NOMO-1 (cell line): ENCODE measurements at regions not wholly inside any gene's neighbourhood (a gene's known extent, or its start where the extent isn't known, plus 50 kb on each side); places are given as distances from the start of the nearest gene placed in this dataset.
"Not testable (repeated sequence)": the region's sequence is repeated elsewhere in the genome, so short reads cannot be mapped to it uniquely, and the experiment has no call there.

Experiments used
- DNase-seq, 2 experiments: peaks; one replicate each; lab custom pipeline; 2025; ENCODE audit not compliant: unreplicated experiment in 2 of 2; lab: John Stamatoyannopoulos, UW

DNA sequence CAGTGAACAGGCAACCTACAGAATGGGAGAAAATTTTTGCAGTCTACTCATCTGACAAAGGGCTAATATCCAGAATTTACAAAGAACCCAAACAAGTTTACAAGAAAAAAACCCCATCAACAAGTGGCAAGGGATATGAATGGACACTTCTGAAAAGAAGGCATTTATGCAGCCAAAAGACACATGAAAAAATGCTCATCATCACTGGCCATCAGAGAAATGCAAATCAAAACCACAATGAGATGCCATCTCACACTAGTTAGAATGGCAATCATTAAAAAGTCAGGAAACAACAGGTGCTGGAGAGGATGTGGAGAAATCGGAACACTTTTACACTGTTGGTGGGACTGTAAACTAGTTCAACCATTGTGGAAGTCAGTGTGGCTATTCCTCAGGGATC lies 80.3 kb downstream of the ZNF474 start:
- DNase-seq: not testable (repeated sequence)

DNA sequence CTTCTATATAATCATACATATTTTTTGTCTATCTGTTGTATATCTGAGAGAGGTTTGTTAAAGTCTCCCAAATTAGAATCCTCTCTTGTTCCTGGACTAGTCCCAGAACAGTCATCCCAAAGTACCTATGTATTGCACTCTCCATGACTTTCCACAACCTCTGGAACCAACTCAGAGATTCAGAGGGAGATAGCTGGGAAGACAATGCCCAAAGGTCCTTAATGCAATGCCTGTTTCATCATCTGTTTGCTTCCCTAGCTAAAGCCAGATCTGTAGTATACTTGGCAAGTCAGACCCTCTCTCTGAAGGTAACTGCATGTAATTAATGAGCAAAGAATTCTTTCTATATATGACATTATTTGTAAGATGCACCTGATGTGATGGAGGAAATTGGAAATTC lies 89.4 kb downstream of the ZNF474 start:
- DNase-seq: no peak

DNA sequence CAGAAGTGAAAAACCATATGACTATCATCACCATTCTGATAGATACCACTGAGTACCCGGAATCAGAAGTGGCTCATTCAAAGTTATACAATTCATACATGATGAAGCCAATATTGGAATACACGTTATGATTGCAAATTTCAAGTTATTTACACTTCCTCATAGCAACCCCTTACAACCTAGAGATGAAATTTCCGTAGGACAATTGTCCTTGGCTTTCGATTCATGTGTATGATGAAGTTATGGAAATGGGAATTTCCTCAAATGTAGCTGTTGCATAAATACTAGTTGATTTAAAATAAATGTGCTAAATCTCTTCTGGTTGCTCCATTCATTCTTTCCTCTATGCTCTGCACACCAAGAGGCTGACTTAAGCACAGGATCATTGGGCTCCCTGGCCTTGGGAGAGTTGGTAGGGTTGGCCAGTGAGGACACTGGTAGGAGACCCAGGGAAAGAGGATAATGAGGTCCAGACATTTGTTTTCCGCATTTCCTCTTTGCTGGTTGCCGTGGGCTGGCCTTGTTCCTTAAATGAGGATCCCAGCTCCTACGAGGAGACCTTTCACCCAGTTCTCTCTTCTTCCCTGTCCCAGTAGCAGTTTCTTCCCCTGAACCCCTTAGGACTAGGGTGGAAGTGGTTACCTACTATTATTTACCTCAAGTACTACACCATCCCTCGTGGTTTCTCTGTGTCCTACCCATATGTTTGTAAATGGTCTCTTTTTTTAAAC lies 90.3 kb downstream of the ZNF474 start:
- no peak for DNase-seq

DNA sequence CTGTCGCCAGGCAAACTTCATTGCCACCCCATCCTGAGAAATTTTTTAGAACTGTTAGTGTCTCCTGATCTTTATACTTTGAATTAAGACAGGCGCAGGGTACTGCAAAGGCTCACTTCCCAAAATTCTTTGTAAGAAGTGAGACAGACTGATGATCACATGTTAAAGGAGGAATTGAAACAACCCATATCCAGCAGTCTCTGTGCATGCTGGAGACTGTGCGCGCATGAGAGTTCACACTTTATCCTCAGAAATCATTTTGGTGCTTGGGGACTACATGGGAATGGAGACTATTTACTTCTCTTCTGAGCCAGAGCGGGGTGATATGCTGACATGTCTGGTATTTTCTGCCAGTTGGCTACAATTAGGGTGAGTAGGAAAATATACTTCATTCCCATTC lies 91.2 kb downstream of the ZNF474 start:
- DNase-seq: peak; percentile 33 to 69

DNA sequence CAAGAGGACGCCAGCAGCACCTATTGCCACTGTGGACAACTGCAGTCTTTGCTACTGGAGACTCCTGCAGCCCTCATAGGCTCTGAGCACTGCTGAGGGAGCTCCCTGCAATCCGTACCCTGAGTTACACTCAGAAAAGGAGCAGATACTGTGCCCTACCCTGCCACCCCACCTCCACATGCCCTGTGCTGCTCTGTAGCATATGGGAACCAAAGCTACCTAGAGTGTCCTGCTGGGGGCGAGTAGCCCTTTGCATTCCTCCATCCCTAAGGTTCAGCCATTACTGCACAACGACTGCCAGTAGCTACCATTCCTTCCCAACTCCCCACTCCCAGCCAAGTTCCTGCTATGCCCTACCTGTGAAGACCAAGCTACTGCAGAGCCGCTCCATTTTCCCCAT lies 90.2 kb upstream of the SNCAIP start:
- no peak for DNase-seq

DNA sequence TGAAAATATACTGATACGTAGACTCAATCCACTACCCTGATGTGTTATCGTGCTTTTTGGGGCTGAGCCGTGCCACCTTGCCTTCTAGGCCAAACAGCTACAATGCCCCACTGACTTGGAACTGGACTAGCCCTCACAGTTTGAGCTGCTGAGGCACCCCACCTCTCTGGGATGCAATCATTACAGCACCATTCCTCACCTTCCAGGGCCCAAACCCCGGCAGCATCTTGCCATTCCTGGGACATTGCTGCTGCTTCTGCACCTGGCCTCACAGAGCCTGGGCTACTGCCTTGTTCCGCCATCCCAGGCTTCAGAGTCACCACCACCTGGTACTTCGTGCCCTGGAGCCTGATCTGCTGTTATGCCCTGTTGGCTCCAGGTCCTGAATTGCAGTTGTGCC lies 89.5 kb upstream of the SNCAIP start:
- no peak for DNase-seq

DNA sequence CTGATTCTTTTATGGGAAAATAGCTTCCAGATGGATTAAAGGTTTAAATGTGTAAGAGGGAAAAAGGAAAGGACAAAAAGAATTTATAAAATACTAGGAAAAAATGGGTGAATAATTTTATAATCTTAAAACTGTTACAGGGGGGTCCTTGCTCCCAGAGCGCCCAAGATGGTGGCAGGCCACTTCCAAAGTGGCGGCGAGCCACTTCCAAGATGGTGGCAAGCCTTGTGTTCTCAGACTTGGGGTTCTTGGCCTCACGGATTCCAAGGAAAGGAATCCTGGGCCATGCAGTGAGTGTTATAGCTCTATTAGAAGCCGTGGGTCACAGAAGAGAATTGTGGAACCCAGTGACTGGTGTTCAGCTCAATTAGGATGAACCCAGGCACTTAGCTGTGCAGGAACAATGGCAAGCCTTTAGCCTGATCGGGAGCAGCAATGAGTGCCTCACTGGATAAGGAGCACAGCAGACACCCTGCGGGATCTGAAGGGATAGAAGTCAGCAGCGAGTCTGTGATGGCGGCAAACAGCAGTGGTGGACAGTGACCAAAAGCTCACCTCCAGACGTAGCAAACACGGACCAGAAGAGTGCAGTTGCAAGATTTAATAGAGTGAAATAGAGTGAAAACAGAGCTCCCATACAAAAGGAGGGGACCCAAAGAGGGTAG lies 83.2 kb upstream of the SNCAIP start:
- no peak for DNase-seq

DNA sequence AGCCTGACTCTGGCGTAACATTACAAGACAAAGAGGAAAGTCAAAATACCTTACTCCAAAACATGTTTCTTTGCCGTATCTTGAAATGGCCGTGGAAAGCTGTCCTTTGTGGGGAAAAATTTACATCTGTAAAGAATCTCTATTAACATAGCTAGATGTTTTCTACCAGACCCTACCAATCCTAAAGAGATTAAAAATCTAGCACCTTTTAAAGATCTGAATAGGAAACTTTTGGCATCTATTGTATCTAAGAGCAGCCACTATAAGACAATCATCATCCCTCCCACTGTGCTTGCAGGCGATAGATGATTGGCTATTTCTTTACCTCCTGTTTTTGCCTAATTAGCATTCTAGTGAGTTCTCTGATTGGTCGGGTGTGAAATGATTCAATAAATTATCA lies 82.5 kb upstream of the SNCAIP start:
- DNase-seq: no peak

DNA sequence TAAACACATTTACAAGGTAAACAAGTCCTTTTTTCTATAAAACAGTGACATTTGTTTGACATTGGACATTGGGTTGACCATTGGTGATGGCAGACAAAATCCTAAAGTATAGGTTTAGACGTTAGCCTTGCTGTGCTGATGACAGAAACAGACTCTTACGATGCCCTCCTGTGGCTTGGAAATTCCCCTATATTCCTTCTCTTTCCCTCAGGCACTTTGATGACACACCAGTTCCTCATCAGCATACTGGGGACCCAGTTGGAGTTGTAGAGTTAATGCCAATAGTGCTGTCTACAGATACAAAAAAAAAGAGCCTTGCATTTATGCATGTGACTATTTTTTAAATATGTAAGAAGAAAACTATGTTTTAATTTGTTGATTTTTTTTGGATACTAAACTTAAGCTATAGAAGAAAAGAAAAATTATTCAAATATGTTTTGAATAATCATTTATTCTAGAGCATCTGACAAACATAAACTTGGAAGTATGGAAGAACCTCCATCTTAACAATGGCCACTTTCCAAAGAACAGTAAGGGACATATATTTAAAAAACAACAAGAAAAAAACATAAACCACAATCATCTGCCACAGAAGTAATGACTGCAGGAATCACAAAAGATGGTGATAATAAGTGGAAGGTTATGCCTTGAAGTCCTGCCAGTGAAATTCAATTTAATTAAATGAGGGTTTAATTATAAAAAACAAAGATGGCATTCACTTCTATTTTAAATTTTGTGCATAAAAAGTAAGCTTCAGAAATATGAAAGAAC lies 75.6 kb upstream of the SNCAIP start:
- no peak for DNase-seq

DNA sequence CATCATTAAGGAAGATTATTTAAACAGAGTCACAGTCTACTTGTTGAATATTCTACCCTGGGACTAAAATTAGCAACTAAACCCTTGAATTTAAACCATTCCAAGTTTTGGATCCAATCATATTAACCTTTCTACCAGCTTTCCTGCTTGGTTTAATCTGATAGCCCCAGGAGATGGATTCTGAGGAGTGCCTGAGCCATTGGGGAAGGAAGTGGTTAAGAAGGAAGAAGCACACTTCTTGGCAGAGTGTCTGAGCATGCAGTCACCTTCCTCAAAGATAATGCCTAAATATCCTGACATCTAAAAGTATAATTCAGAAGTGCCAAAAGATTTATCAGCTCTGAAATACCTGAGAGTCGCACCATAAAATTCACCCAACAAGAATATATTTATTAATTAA lies 74.1 kb upstream of the SNCAIP start:
- DNase-seq: no peak

DNA sequence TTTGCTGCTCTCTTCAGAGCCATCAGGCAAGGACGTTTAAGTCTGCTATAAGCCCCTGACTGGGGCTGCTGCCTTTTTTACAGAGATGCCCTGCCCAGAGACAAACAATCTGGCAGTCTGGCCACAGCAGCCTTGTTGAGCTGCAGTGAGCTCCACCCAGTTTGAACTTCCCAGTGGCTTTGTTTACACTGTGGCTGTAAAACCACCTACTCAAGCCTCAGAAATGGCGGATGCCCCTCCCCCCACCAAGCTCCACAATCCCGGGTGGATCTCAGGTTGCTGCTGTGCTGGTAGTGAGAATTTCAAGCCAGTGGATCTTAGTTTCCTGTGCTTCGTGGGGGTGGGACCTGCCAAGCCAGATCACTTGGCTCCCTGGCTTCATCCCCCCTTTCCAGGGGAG lies 59.7 kb upstream of the SNCAIP start:
- DNase-seq: no peak

DNA sequence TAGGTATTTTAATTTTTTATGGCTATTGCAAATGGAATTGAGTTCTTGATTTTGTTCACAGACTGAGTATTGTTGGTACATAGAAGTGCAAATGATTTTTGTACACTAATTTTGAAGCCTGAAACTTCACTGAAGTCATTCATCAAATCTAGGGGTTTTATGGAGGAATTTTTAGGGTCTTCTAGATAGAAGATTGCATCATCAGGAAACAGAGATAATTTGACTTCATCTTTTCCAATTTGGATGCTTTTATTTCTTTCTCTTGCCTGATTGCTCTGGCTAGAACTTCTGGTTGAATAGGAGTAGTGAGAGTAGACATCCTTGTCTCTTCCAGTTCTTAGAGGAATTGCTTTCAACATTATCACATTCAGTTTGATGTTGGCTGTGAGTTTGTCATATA lies 58.2 kb upstream of the SNCAIP start:
- DNase-seq: no peak

DNA sequence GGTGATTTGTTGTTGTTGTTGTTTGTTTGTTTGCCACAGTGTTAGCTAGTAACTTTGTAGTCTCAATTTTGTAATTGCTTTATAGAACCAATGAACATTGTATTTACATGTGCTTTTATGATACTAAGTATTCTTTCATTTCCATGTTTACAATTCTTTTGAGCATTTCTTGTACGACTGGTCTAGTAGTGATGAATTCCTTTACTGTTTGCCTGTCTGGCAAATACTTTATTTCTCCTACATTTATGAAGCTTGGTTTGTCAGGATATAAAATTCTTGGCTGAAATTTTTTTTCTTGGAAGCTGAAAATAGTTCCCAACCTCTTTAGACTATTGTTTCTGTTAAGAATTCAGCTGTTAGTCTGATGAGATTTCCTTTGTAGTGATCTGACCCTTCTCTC lies 55.6 kb upstream of the SNCAIP start:
- DNase-seq: no peak

DNA sequence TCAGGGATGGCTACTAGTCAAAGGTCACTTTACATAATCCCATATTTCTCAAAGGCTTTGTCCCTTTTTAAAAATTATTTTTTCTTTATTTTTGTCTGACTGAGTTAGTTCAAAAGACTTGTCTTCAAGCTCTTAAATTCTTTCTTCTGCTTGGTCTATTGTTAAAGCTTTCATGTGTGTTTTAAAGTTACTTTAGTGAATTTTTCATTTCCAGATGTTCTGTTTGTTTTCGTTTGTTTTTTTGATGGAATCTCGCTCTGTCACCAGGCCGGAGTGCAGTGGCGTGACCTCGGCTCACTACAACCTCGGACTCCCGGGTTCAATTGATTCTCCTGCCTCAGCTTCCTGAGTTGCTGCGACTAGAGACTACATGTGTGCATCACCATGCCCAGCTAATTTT lies 55.0 kb upstream of the SNCAIP start:
- peak in 1 of 2 experiments; percentile 2 for DNase-seq

DNA sequence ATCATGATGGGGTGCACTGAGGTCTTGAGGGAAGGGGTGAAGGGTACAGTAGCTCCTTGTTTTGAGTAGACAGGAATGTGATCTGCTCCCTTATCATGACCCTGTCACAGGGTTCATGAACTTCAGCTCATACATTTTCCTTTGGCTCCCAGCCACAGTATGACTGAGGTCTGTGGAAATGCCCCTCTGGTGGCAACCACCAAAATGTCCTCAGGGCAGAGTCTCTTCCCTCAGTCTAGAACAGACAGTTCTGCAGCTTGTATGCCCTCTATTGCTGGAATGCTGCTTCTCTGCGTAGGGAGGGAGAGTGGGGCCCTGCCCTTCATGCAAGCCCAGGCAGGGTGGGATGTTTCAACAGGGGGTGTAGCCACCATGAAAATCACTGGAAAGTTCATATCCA lies 53.8 kb upstream of the SNCAIP start:
- no peak for DNase-seq

DNA sequence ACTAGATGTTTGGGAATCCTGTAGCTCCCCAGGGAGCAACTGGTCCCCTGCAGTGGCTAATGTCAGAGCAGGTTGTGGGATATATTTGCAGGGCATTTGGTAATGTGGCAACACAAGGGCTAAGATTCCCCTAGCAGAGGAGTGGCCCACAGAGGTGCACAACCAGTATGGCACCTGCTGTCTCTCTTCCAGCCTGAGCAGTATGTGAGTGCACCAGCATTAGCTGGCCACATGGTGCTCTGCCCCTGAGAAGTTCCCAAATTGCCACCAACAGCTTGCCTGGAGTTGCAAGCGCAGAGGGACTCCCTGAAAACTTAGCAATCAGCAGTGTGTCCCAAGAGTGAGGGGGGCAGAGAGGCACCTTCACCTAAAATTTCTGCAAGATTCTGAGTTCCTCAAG lies 53.2 kb upstream of the SNCAIP start:
- DNase-seq: no peak

DNA sequence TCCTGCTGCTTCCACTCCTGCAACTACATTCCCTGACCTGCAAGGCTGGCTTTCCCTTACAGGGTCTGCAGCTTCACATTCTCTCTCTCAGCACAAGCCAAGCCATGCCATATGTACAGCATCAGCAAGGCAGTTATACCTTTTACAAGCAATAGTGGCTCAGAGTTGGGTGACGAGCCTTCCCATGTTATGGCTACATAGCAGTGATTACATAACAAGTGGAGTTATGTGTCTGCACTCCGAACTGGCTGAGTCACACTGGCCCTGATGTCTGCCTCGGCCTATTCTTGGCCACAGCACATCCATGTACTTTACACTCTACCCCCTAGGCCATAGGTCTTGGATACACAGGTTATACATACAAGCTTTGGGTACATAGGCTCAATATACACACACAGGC lies 52.0 kb upstream of the SNCAIP start:
- DNase-seq: no peak

DNA sequence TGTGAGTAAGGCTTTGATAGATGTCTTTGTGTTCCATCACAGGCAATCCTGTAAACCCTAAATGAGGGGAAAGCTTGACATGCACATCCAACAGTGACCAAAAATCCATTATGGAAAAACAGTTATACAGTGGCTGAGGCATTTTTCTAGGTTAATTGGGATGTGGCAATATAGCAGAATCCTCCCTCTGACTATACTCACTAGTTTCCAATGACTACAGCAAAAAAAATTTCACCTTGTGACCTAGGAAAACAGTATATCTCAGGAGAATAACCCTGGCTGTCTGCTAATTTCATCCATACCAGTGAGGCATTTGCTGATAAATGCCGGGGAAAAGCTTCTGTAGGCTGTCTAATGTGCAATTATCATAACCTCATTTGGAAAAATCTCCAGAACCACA lies 49.9 kb upstream of the SNCAIP start:
- DNase-seq: no peak
